ENCODE measurements at regions not wholly inside any gene's neighbourhood (a gene's known extent, or its start where the extent isn't known, plus 50 kb on each side); places are given as distances from the start of the nearest gene placed in this dataset.

GRCh38 chr6:156262014-156262413 is 515.2 kb upstream of the ARID1B start:
- intact Hi-C loops (cut with DNase I, micrococcal nuclease): no loop called here
- Mint-ChIP-seq H3K36me3 (ENCODE audit: low read depth) (peaks cover 11% of the 10 kb centered on the region), H3K4me1 (peaks cover 6% of the 10 kb centered on the region), H3K9me3 (ENCODE audit: low read depth) (no peaks in the 10 kb centered on the region), H3K4me3 (no peak overlapping the region), H3K27ac (no peak overlapping the region), H3K27me3 (no peaks in the 10 kb centered on the region)
- DNase-seq (no peak), ATAC-seq (no peak)
- CTCF ChIA-PET: no interaction called here
- POLR2A ChIA-PET: no interaction called here

GRCh38 chr6:156260815-156261214 is 516.4 kb upstream of the ARID1B start:
- Mint-ChIP-seq H3K27me3 (no peaks in the 10 kb centered on the region), H3K36me3 (ENCODE audit: low read depth) (peaks cover 7% of the 10 kb centered on the region), H3K9me3 (ENCODE audit: low read depth) (no peaks in the 10 kb centered on the region), H3K4me3 (no peak overlapping the region), H3K4me1 (peaks cover 18% of the 10 kb centered on the region), H3K27ac (no peak overlapping the region)
- intact Hi-C loops (cut with DNase I, micrococcal nuclease): no loop called here
- DNase-seq: no peak
- POLR2A ChIA-PET: interaction anchor here (0.6 kb wide), 1 partner anchor 51 kb away, joined by 6 read pairs; no protein-coding TSS in a partner anchor
- no peak for ATAC-seq
- CTCF ChIA-PET: interaction anchor here (0.7 kb wide), 1 partner anchor 646 kb away, joined by 3 read pairs; no protein-coding TSS in a partner anchor

GRCh38 chr6:156258981-156259380 is 518.2 kb upstream of the ARID1B start:
- intact Hi-C loops (cut with DNase I, micrococcal nuclease): loop anchor here (10.0 kb wide), 3 partner anchors 64 to 934 kb away; no protein-coding TSS in a partner anchor
- H3K27ac Mint-ChIP-seq: no peak overlapping the region
- H3K27me3 Mint-ChIP-seq: no peaks in the 10 kb centered on the region
- H3K4me1 Mint-ChIP-seq: peaks cover 26% of the 10 kb centered on the region
- H3K36me3 Mint-ChIP-seq (ENCODE audit: low read depth): peaks cover 7% of the 10 kb centered on the region
- DNase-seq (no peak), ATAC-seq (no peak)
- CTCF ChIA-PET: no interaction called here
- no peak overlapping the region for H3K4me3 Mint-ChIP-seq
- POLR2A ChIA-PET: no interaction called here
- H3K9me3 Mint-ChIP-seq (ENCODE audit: low read depth): no peaks in the 10 kb centered on the region

- Mint-ChIP-seq H3K9me3 (ENCODE audit: low read depth) (peaks cover 5% of the 10 kb centered on the region), H3K4me1 (peaks cover 32% of the 10 kb centered on the region), H3K4me3 (no peak overlapping the region), H3K27ac (peak overlapping the region; percentile 75), H3K36me3 (ENCODE audit: low read depth) (peaks cover 18% of the 10 kb centered on the region), H3K27me3 (peaks cover 4% of the 10 kb centered on the region)
- ATAC-seq (peak; percentile 87), DNase-seq (peak; percentile 50)
- ChIA-PET CTCF (no interaction called here), POLR2A (no interaction called here)
- intact Hi-C loops (cut with DNase I, micrococcal nuclease): loop anchor here (2.0 to 10.0 kb wide), 4 partner anchors 61 to 931 kb away; no protein-coding TSS in a partner anchor
These were observed 521.0 kb upstream of the ARID1B start for GRCh38 chr6:156256161-156256560.

- peaks cover 8% of the 10 kb centered on the region for H3K9me3 Mint-ChIP-seq (ENCODE audit: low read depth)
These were observed 522.9 kb upstream of the ARID1B start for GRCh38 chr6:156254240-156254639.

GRCh38 chr6:156250593-156250992 is 526.6 kb upstream of the ARID1B start:
- intact Hi-C loops (cut with DNase I, micrococcal nuclease): loop anchor here (1.0 to 10.0 kb wide), 7 partner anchors 56 to 926 kb away; no protein-coding TSS in a partner anchor
- ATAC-seq (peak; percentile 97), DNase-seq (peak; percentile 74)
- ChIA-PET CTCF (no interaction called here), POLR2A (no interaction called here)
- Mint-ChIP-seq H3K36me3 (ENCODE audit: low read depth) (peaks cover 18% of the 10 kb centered on the region), H3K27me3 (peaks cover 4% of the 10 kb centered on the region), H3K4me1 (peaks cover 29% of the 10 kb centered on the region), H3K9me3 (ENCODE audit: low read depth) (peaks cover 8% of the 10 kb centered on the region), H3K27ac (peak overlapping the region; percentile 97), H3K4me3 (no peak overlapping the region)

More at GRCh38 chr6:156254240-156254639, 522.9 kb upstream of the ARID1B start:
- ChIA-PET CTCF (no interaction called here), POLR2A (no interaction called here)
- H3K27me3 Mint-ChIP-seq: peaks cover 4% of the 10 kb centered on the region
- H3K36me3 Mint-ChIP-seq (ENCODE audit: low read depth): peaks cover 22% of the 10 kb centered on the region
- DNase-seq (no peak), ATAC-seq (no peak)
- H3K4me1 Mint-ChIP-seq: peaks cover 46% of the 10 kb centered on the region
- intact Hi-C loops (cut with DNase I, micrococcal nuclease): loop anchor here (5.0 to 10.0 kb wide), 4 partner anchors 59 to 929 kb away; no protein-coding TSS in a partner anchor
- H3K27ac Mint-ChIP-seq: no peak overlapping the region
- H3K4me3 Mint-ChIP-seq: no peak overlapping the region

- ChIA-PET CTCF (no interaction called here), POLR2A (no interaction called here)
- no peaks in the 10 kb centered on the region for H3K9me3 Mint-ChIP-seq (ENCODE audit: low read depth)
- H3K4me1 Mint-ChIP-seq: no peaks in the 10 kb centered on the region
- H3K4me3 Mint-ChIP-seq: no peak overlapping the region
- peaks cover 3% of the 10 kb centered on the region for H3K36me3 Mint-ChIP-seq (ENCODE audit: low read depth)
- no peak for ATAC-seq
- H3K27ac Mint-ChIP-seq: no peak overlapping the region
- intact Hi-C loops (cut with DNase I, micrococcal nuclease): no loop called here
- no peaks in the 10 kb centered on the region for H3K27me3 Mint-ChIP-seq
- DNase-seq: no peak
These were observed 535.0 kb upstream of the ARID1B start for GRCh38 chr6:156242206-156242605.

- intact Hi-C loops (cut with DNase I, micrococcal nuclease): no loop called here
- Mint-ChIP-seq H3K27me3 (no peaks in the 10 kb centered on the region), H3K27ac (no peak overlapping the region), H3K36me3 (ENCODE audit: low read depth) (peaks cover 2% of the 10 kb centered on the region), H3K4me1 (peaks cover 3% of the 10 kb centered on the region), H3K9me3 (ENCODE audit: low read depth) (peaks cover 6% of the 10 kb centered on the region), H3K4me3 (no peak overlapping the region)
- POLR2A ChIA-PET: no interaction called here
- no peak for ATAC-seq
- CTCF ChIA-PET: interaction anchor here (0.6 to 1.3 kb wide), 2 partner anchors 92 to 1049 kb away, joined by 3 read pairs; no protein-coding TSS in a partner anchor
- DNase-seq: no peak
These were observed 546.0 kb upstream of the ARID1B start for GRCh38 chr6:156231026-156231765.

- POLR2A ChIA-PET: no interaction called here
- intact Hi-C loops (cut with DNase I, micrococcal nuclease): no loop called here
- H3K36me3 Mint-ChIP-seq (ENCODE audit: low read depth): peaks cover 3% of the 10 kb centered on the region
- peaks cover 9% of the 10 kb centered on the region for H3K9me3 Mint-ChIP-seq (ENCODE audit: low read depth)
- CTCF ChIA-PET: interaction anchor here (0.6 to 0.7 kb wide), 2 partner anchors 15 to 299 kb away, joined by 3 read pairs; no protein-coding TSS in a partner anchor
- no peak overlapping the region for H3K4me3 Mint-ChIP-seq
- no peaks in the 10 kb centered on the region for H3K4me1 Mint-ChIP-seq
- H3K27ac Mint-ChIP-seq: no peak overlapping the region
- no peaks in the 10 kb centered on the region for H3K27me3 Mint-ChIP-seq
- ATAC-seq (no peak), DNase-seq (no peak)
These were observed 557.2 kb upstream of the ARID1B start for GRCh38 chr6:156219973-156220372.

GRCh38 chr6:156205678-156206077 is 571.5 kb upstream of the ARID1B start:
- H3K4me1 Mint-ChIP-seq: peaks cover 5% of the 10 kb centered on the region
- CTCF ChIA-PET: no interaction called here
- ATAC-seq: no peak

GRCh38 chr6:156199182-156199581 is 578.0 kb upstream of the ARID1B start:
- Mint-ChIP-seq H3K4me3 (no peak overlapping the region), H3K27ac (no peak overlapping the region), H3K9me3 (ENCODE audit: low read depth) (peaks cover 3% of the 10 kb centered on the region), H3K36me3 (ENCODE audit: low read depth) (no peaks in the 10 kb centered on the region), H3K27me3 (no peaks in the 10 kb centered on the region), H3K4me1 (peaks cover 36% of the 10 kb centered on the region)
- ATAC-seq (no peak), DNase-seq (no peak)
- ChIA-PET CTCF (interaction anchor here (0.6 kb wide), 1 partner anchor 11 kb away, joined by 6 read pairs; no protein-coding TSS in a partner anchor), POLR2A (no interaction called here)
- intact Hi-C loops (cut with DNase I, micrococcal nuclease): loop anchor here in 1 of 2 experiments (5.0 to 10.0 kb wide), 3 partner anchors 37 to 196 kb away; no protein-coding TSS in a partner anchor

More at GRCh38 chr6:156205678-156206077, 571.5 kb upstream of the ARID1B start:
- POLR2A ChIA-PET: interaction anchor here (0.6 kb wide), 1 partner anchor 198 kb away, joined by 4 read pairs; no protein-coding TSS in a partner anchor
- Mint-ChIP-seq H3K36me3 (ENCODE audit: low read depth) (peaks cover 2% of the 10 kb centered on the region), H3K9me3 (ENCODE audit: low read depth) (peaks cover 19% of the 10 kb centered on the region), H3K4me3 (no peak overlapping the region), H3K27ac (no peak overlapping the region), H3K27me3 (no peaks in the 10 kb centered on the region)
- no peak for DNase-seq
- intact Hi-C loops (cut with DNase I, micrococcal nuclease): no loop called here

- Mint-ChIP-seq H3K27me3 (no peaks in the 10 kb centered on the region), H3K36me3 (ENCODE audit: low read depth) (no peaks in the 10 kb centered on the region), H3K27ac (peak overlapping the region; percentile 82), H3K4me1 (peaks cover 38% of the 10 kb centered on the region), H3K4me3 (no peak overlapping the region), H3K9me3 (ENCODE audit: low read depth) (peaks cover 3% of the 10 kb centered on the region)
- ATAC-seq (peak; percentile 73), DNase-seq (no peak)
- POLR2A ChIA-PET: no interaction called here
- CTCF ChIA-PET: interaction anchor here (0.6 kb wide), 1 partner anchor 134 kb away, joined by 3 read pairs; no protein-coding TSS in a partner anchor
- intact Hi-C loops (cut with DNase I, micrococcal nuclease): loop anchor here in 1 of 2 experiments (5.0 to 10.0 kb wide), 3 partner anchors 35 to 197 kb away; no protein-coding TSS in a partner anchor
These were observed 579.7 kb upstream of the ARID1B start for GRCh38 chr6:156197513-156197912.
